ENCODE measurements at regions not wholly inside any gene's neighbourhood (a gene's known extent, or its start where the extent isn't known, plus 50 kb on each side); places are given as distances from the start of the nearest gene placed in this dataset.

DNA sequence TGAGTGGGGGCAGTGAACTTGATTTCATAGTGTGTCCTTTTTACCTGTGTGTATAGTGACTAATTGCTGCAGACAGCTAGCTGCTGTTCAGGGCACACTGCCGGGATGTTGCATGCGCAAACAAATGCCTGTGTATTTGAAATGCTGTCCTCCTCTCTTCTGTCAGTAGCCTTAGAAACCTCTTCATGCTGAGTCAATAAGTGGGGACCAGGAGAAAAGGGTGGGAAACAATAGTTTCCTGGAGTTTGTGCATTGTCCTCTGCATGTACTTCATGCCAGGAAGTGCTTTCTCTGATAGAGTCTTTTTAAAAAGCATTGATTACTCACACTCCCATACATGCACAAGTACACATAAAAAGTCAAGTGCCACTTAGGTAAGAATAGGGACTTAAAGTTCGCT lies 1183.7 kb upstream of the CELF2 start:
- no peak overlapping the region for H3K27ac ChIP-seq (ENCODE audit: low read depth, low read length)
- no peaks in the 10 kb centered on the region for H3K36me3 ChIP-seq (ENCODE audit: control insufficient read depth in 1 of 2, insufficient read depth in 2 of 2, low read length in 2 of 2)
- no peaks in the 10 kb centered on the region for H3K27me3 ChIP-seq (ENCODE audit: insufficient read depth, low read length)
- no CpG with 5 or more reads among the region's 3 CpGs for WGBS (ENCODE audit: extremely low coverage, insufficient coverage, insufficient read length)
- no peak overlapping the region for H2AK5ac ChIP-seq (ENCODE audit: low read length)
- no peaks in the 10 kb centered on the region for H3K4me1 ChIP-seq (ENCODE audit: control insufficient read depth in 1 of 2, insufficient read depth in 2 of 2, low read length in 2 of 2)
- no peak overlapping the region for H3K4me2 ChIP-seq (ENCODE audit: low read length)
- no peak for DNase-seq
- H3K14ac ChIP-seq (ENCODE audit: low read length), result no peak overlapping the region
- no peak overlapping the region for H2AFZ ChIP-seq (ENCODE audit: insufficient read depth, low read length, poor library complexity)
- H2BK12ac ChIP-seq (ENCODE audit: low read length), result no peak overlapping the region
- H4K12ac ChIP-seq (ENCODE audit: low read depth, low read length), result no peak overlapping the region
- no peak overlapping the region for H3K4ac ChIP-seq (ENCODE audit: low read depth, low read length)
- H2BK5ac ChIP-seq (ENCODE audit: low read depth, low read length, poor library complexity), result no peak overlapping the region
- no peak overlapping the region for H2BK120ac ChIP-seq (ENCODE audit: insufficient read depth, low read length, poor library complexity)
- H3K23ac ChIP-seq (ENCODE audit: low read length), result no peak overlapping the region
- no peak overlapping the region for H4K91ac ChIP-seq (ENCODE audit: low read depth, low read length)
- no peak overlapping the region for H3K4me3 ChIP-seq (ENCODE audit: low read depth, low read length)
- H3K9me3 ChIP-seq (ENCODE audit: insufficient read depth, low read depth, low read length), result no peaks in the 10 kb centered on the region
- no peak overlapping the region for H3K9ac ChIP-seq (ENCODE audit: low read length)
- H3K18ac ChIP-seq (ENCODE audit: low read length), result no peak overlapping the region
- no peaks in the 10 kb centered on the region for H3K79me1 ChIP-seq (ENCODE audit: low read length)
- no peak overlapping the region for H4K8ac ChIP-seq (ENCODE audit: low read depth, low read length)
- H3K79me2 ChIP-seq (ENCODE audit: control insufficient read depth, insufficient read depth, low read length, poor library complexity), result no peaks in the 10 kb centered on the region

DNA sequence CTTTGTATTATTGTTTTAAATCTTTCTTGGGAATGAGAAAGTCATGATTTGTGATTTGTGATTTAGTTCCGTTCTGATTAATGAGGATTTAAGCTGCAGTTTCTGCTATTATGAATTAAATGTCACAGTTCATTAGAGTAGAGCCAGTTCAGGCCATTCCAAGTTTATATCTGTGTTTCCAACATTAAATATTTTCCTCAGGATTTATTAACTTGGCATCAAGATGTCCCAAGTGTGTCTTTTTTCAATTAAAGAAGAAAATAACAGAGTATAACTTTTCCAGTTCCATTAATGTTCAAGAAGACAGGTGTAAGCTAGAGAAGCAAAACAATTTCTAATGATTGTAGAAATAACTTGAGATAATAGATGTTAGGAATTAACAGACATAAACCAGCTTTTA lies 1183.2 kb upstream of the CELF2 start:
- Histone ChIP-seq H2BK5ac (ENCODE audit: low read depth, low read length, poor library complexity) (no peak overlapping the region), H3K23ac (ENCODE audit: low read length) (no peak overlapping the region), H2BK120ac (ENCODE audit: insufficient read depth, low read length, poor library complexity) (no peak overlapping the region), H3K9me3 (ENCODE audit: insufficient read depth, low read depth, low read length) (no peaks in the 10 kb centered on the region), H3K18ac (ENCODE audit: low read length) (no peak overlapping the region), H2AK5ac (ENCODE audit: low read length) (no peak overlapping the region), H3K4ac (ENCODE audit: low read depth, low read length) (no peak overlapping the region), H3K36me3 (ENCODE audit: control insufficient read depth in 1 of 2, insufficient read depth in 2 of 2, low read length in 2 of 2) (no peaks in the 10 kb centered on the region), H4K12ac (ENCODE audit: low read depth, low read length) (no peak overlapping the region), H3K79me1 (ENCODE audit: low read length) (no peaks in the 10 kb centered on the region), H3K9ac (ENCODE audit: low read length) (no peak overlapping the region), H3K79me2 (ENCODE audit: control insufficient read depth, insufficient read depth, low read length, poor library complexity) (no peaks in the 10 kb centered on the region), H3K14ac (ENCODE audit: low read length) (no peak overlapping the region), H3K4me1 (ENCODE audit: control insufficient read depth in 1 of 2, insufficient read depth in 2 of 2, low read length in 2 of 2) (no peaks in the 10 kb centered on the region), H3K4me3 (ENCODE audit: low read depth, low read length) (no peak overlapping the region), H3K4me2 (ENCODE audit: low read length) (no peak overlapping the region), H3K27ac (ENCODE audit: low read depth, low read length) (no peak overlapping the region), H3K27me3 (ENCODE audit: insufficient read depth, low read length) (no peaks in the 10 kb centered on the region), H2BK12ac (ENCODE audit: low read length) (no peak overlapping the region), H4K91ac (ENCODE audit: low read depth, low read length) (no peak overlapping the region), H4K8ac (ENCODE audit: low read depth, low read length) (no peak overlapping the region), H2AFZ (ENCODE audit: insufficient read depth, low read length, poor library complexity) (no peak overlapping the region)
- no peak for DNase-seq
- no CpG with 5 or more reads among the region's 1 CpG for WGBS (ENCODE audit: extremely low coverage, insufficient coverage, insufficient read length)

DNA sequence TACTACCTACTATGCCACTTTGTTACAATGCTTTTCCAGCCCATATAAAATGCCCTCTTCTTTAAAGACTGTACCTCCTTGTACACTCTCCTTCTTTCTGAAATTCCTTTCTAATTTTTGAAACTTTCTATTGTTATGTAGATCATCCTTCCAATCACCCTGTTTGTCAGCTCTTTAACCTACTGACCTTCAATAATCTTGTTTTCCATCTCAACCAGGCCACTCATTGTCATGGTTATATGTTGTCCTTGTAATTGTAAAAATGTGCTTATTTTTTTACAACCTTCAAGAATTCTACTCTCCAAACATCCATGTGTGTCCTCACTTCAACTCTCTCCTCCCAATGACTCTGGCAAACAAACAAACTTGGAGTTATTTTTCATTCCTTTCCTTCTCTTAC lies 1172.6 kb upstream of the CELF2 start:
- no peak overlapping the region for H2BK5ac ChIP-seq (ENCODE audit: low read depth, low read length, poor library complexity)
- H4K91ac ChIP-seq (ENCODE audit: low read depth, low read length), result no peak overlapping the region
- no peak overlapping the region for H3K4ac ChIP-seq (ENCODE audit: low read depth, low read length)
- no peak overlapping the region for H3K23ac ChIP-seq (ENCODE audit: low read length)
- H2BK120ac ChIP-seq (ENCODE audit: insufficient read depth, low read length, poor library complexity), result no peak overlapping the region
- H3K9me3 ChIP-seq (ENCODE audit: insufficient read depth, low read depth, low read length), result no peaks in the 10 kb centered on the region
- H3K79me1 ChIP-seq (ENCODE audit: low read length), result no peaks in the 10 kb centered on the region
- H4K8ac ChIP-seq (ENCODE audit: low read depth, low read length), result no peak overlapping the region
- H2AFZ ChIP-seq (ENCODE audit: insufficient read depth, low read length, poor library complexity), result no peak overlapping the region
- no peak overlapping the region for H3K4me2 ChIP-seq (ENCODE audit: low read length)
- no peak overlapping the region for H4K12ac ChIP-seq (ENCODE audit: low read depth, low read length)
- H3K4me3 ChIP-seq (ENCODE audit: low read depth, low read length), result no peak overlapping the region
- H3K9ac ChIP-seq (ENCODE audit: low read length), result no peak overlapping the region
- H3K27me3 ChIP-seq (ENCODE audit: insufficient read depth, low read length), result no peaks in the 10 kb centered on the region
- H2BK12ac ChIP-seq (ENCODE audit: low read length), result no peak overlapping the region
- no peak overlapping the region for H3K27ac ChIP-seq (ENCODE audit: low read depth, low read length)
- H3K4me1 ChIP-seq (ENCODE audit: control insufficient read depth in 1 of 2, insufficient read depth in 2 of 2, low read length in 2 of 2), result no peaks in the 10 kb centered on the region
- H3K36me3 ChIP-seq (ENCODE audit: control insufficient read depth in 1 of 2, insufficient read depth in 2 of 2, low read length in 2 of 2), result no peaks in the 10 kb centered on the region
- H3K14ac ChIP-seq (ENCODE audit: low read length), result no peak overlapping the region
- H3K79me2 ChIP-seq (ENCODE audit: control insufficient read depth, insufficient read depth, low read length, poor library complexity), result no peaks in the 10 kb centered on the region
- H3K18ac ChIP-seq (ENCODE audit: low read length), result no peak overlapping the region
- no peak overlapping the region for H2AK5ac ChIP-seq (ENCODE audit: low read length)
- DNase-seq, result no peak

DNA sequence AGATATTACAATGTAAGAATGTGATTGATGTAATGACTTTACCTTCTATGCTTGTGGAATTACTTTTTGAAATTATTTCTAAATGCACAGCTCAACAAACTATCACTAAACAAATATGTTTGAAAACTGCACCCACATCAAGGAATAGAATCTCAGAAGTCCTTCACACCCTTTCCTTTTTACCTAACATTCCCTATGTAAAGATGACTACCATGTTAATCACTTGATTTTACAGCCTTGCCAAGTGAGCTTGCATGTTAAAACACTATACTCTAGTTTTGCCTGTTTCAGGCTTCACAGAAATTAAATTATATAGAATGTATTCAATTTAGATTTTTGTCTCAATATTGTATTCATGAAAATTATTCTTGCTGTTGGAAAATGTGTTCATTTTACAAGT lies 1169.4 kb upstream of the CELF2 start:
- Histone ChIP-seq H3K14ac (ENCODE audit: low read length) (no peak overlapping the region), H3K79me2 (ENCODE audit: control insufficient read depth, insufficient read depth, low read length, poor library complexity) (no peaks in the 10 kb centered on the region), H2BK120ac (ENCODE audit: insufficient read depth, low read length, poor library complexity) (no peak overlapping the region), H3K9me3 (ENCODE audit: insufficient read depth, low read depth, low read length) (no peaks in the 10 kb centered on the region), H4K12ac (ENCODE audit: low read depth, low read length) (no peak overlapping the region), H3K9ac (ENCODE audit: low read length) (no peak overlapping the region), H2BK5ac (ENCODE audit: low read depth, low read length, poor library complexity) (no peak overlapping the region), H3K27me3 (ENCODE audit: insufficient read depth, low read length) (no peaks in the 10 kb centered on the region), H2AK5ac (ENCODE audit: low read length) (no peak overlapping the region), H3K18ac (ENCODE audit: low read length) (no peak overlapping the region), H3K4me3 (ENCODE audit: low read depth, low read length) (no peak overlapping the region), H4K8ac (ENCODE audit: low read depth, low read length) (no peak overlapping the region), H3K27ac (ENCODE audit: low read depth, low read length) (no peak overlapping the region), H3K79me1 (ENCODE audit: low read length) (no peaks in the 10 kb centered on the region), H3K4ac (ENCODE audit: low read depth, low read length) (no peak overlapping the region), H3K4me2 (ENCODE audit: low read length) (no peak overlapping the region), H3K23ac (ENCODE audit: low read length) (no peak overlapping the region), H2AFZ (ENCODE audit: insufficient read depth, low read length, poor library complexity) (no peak overlapping the region), H3K36me3 (ENCODE audit: control insufficient read depth in 1 of 2, insufficient read depth in 2 of 2, low read length in 2 of 2) (no peaks in the 10 kb centered on the region), H2BK12ac (ENCODE audit: low read length) (no peak overlapping the region), H4K91ac (ENCODE audit: low read depth, low read length) (no peak overlapping the region), H3K4me1 (ENCODE audit: control insufficient read depth in 1 of 2, insufficient read depth in 2 of 2, low read length in 2 of 2) (no peaks in the 10 kb centered on the region)
- no peak for DNase-seq

DNA sequence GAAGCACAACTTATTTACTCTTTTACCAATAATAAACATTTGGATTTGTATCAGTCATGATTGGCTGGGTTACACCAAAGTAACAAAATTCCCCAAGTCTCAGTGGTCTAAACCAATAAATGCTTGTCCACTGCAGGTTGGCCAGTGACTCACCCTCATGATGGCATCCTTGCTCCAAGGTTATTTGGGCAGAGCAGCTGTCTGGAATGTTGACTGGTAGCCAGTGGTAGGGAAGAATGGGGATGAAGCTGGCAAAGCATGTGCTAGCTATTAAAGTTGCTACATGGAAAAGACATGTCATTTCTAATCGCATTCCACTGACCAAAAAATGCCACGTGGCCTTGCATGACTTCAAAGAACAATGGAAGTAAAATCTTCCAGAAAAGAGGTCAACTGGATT lies 1168.7 kb upstream of the CELF2 start:
- H3K9me3 ChIP-seq (ENCODE audit: insufficient read depth, low read depth, low read length), result no peaks in the 10 kb centered on the region
- H3K79me1 ChIP-seq (ENCODE audit: low read length), result no peaks in the 10 kb centered on the region
- H4K91ac ChIP-seq (ENCODE audit: low read depth, low read length), result no peak overlapping the region
- no peak overlapping the region for H3K23ac ChIP-seq (ENCODE audit: low read length)
- no peak overlapping the region for H2AFZ ChIP-seq (ENCODE audit: insufficient read depth, low read length, poor library complexity)
- no peak overlapping the region for H2BK5ac ChIP-seq (ENCODE audit: low read depth, low read length, poor library complexity)
- no peaks in the 10 kb centered on the region for H3K79me2 ChIP-seq (ENCODE audit: control insufficient read depth, insufficient read depth, low read length, poor library complexity)
- H3K4ac ChIP-seq (ENCODE audit: low read depth, low read length), result no peak overlapping the region
- H3K4me3 ChIP-seq (ENCODE audit: low read depth, low read length), result no peak overlapping the region
- no peak overlapping the region for H3K14ac ChIP-seq (ENCODE audit: low read length)
- H3K18ac ChIP-seq (ENCODE audit: low read length), result no peak overlapping the region
- no peak for DNase-seq
- no CpG with 5 or more reads among the region's 2 CpGs for WGBS (ENCODE audit: extremely low coverage, insufficient coverage, insufficient read length)
- H2BK120ac ChIP-seq (ENCODE audit: insufficient read depth, low read length, poor library complexity), result no peak overlapping the region
- no peaks in the 10 kb centered on the region for H3K4me1 ChIP-seq (ENCODE audit: control insufficient read depth in 1 of 2, insufficient read depth in 2 of 2, low read length in 2 of 2)
- no peak overlapping the region for H2BK12ac ChIP-seq (ENCODE audit: low read length)
- H3K9ac ChIP-seq (ENCODE audit: low read length), result no peak overlapping the region
- no peaks in the 10 kb centered on the region for H3K27me3 ChIP-seq (ENCODE audit: insufficient read depth, low read length)
- H3K27ac ChIP-seq (ENCODE audit: low read depth, low read length), result no peak overlapping the region
- H3K4me2 ChIP-seq (ENCODE audit: low read length), result no peak overlapping the region
- H4K12ac ChIP-seq (ENCODE audit: low read depth, low read length), result no peak overlapping the region
- no peaks in the 10 kb centered on the region for H3K36me3 ChIP-seq (ENCODE audit: control insufficient read depth in 1 of 2, insufficient read depth in 2 of 2, low read length in 2 of 2)
- no peak overlapping the region for H4K8ac ChIP-seq (ENCODE audit: low read depth, low read length)
- H2AK5ac ChIP-seq (ENCODE audit: low read length), result no peak overlapping the region
